Calu3 (cell line): ENCODE measurements at regions not wholly inside any gene's neighbourhood (a gene's known extent, or its start where the extent isn't known, plus 50 kb on each side); places are given as distances from the start of the nearest gene placed in this dataset.

Experiments
- BruUV-seq: library from RNA; stranded (reverse); fragments of 400-500 nt; replicated peaks from 2 replicates; lab custom pipeline; 2021; lab: Mats Ljungman, UMichigan
- CTCF ChIA-PET: fragments of 300-600 bp; sonication (Branson Sonifier 250); formaldehyde crosslinking; loops from one replicate; lab custom pipeline; 2022; ENCODE audit warnings: antibody characterized with exemption; lab: Charles Lee
- DNase-seq: peaks from one replicate; pipeline ENCODE4 v3.0.0; 2022
- H3K27ac Mint-ChIP-seq: one replicate; pipeline ENCODE4 v1.8.0; 2022; ENCODE audit warnings: mixed read lengths; ENCODE audit not compliant: unreplicated experiment
- H3K27me3 Mint-ChIP-seq: one replicate; pipeline ENCODE4 v1.8.0; 2022; ENCODE audit warnings: mixed read lengths; ENCODE audit not compliant: unreplicated experiment
- H3K36me3 Mint-ChIP-seq: one replicate; pipeline ENCODE4 v1.8.0; 2022; ENCODE audit warnings: mild to moderate bottlenecking, moderate library complexity, mixed read lengths; ENCODE audit not compliant: insufficient read depth, unreplicated experiment
- H3K4me1 Mint-ChIP-seq: one replicate; pipeline ENCODE4 v1.8.0; 2022; ENCODE audit warnings: mild to moderate bottlenecking, low read depth, mixed read lengths; ENCODE audit not compliant: unreplicated experiment
- H3K4me3 Mint-ChIP-seq: one replicate; pipeline ENCODE4 v1.8.0; 2022; ENCODE audit warnings: mild to moderate bottlenecking, low read depth, moderate library complexity, mixed read lengths; ENCODE audit not compliant: unreplicated experiment
- H3K9me3 Mint-ChIP-seq: one replicate; pipeline ENCODE4 v1.8.0; 2022; ENCODE audit warnings: low read depth, mixed read lengths; ENCODE audit not compliant: unreplicated experiment
- intact Hi-C: fragments of 100-400 bp; cut with micrococcal nuclease; formaldehyde crosslinking; loops from one replicate; pipeline ENCODE4 v1.10.0; 2022; ENCODE audit not compliant: unreplicated experiment
- TF ChIP-seq, protein P1 (sequence below): fragments of 200-600 bp; IDR thresholded peaks from one replicate; pipeline ENCODE4 v1.8.0; 2022; ENCODE audit warnings: antibody characterized with exemption; ENCODE audit not compliant: unreplicated experiment

DNA sequence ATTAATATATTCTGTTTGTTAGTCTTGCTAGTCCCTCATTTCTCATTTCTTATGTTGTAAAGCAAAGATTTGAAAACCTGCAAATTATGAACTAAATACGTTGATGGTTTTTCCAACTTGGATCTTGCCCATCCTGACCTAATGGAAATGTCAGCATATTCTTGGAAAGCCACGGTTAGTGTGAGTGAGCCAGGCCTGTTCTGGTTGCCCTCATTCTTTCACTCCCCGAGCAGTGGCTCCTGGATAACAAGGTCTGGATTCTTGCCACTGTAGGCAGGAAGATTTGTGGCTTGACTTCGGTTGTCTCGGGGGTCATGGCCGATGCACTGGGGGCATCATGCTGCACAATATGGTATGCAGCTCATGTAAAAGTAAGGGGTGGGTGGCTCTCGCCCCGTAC is 359.1 kb downstream of the MEIS1 start:
- H3K36me3 Mint-ChIP-seq, result no peaks in the 10 kb centered on the region
- TF ChIP-seq, protein P1, sequence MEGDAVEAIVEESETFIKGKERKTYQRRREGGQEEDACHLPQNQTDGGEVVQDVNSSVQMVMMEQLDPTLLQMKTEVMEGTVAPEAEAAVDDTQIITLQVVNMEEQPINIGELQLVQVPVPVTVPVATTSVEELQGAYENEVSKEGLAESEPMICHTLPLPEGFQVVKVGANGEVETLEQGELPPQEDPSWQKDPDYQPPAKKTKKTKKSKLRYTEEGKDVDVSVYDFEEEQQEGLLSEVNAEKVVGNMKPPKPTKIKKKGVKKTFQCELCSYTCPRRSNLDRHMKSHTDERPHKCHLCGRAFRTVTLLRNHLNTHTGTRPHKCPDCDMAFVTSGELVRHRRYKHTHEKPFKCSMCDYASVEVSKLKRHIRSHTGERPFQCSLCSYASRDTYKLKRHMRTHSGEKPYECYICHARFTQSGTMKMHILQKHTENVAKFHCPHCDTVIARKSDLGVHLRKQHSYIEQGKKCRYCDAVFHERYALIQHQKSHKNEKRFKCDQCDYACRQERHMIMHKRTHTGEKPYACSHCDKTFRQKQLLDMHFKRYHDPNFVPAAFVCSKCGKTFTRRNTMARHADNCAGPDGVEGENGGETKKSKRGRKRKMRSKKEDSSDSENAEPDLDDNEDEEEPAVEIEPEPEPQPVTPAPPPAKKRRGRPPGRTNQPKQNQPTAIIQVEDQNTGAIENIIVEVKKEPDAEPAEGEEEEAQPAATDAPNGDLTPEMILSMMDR, result no peak
- intact Hi-C loops, result no loop called here
- H3K9me3 Mint-ChIP-seq, result peaks cover 2% of the 10 kb centered on the region
- no peak overlapping the region for H3K27ac Mint-ChIP-seq
- CTCF ChIA-PET, result no interaction called here
- no peak overlapping the region for H3K4me3 Mint-ChIP-seq
- DNase-seq, result no peak
- H3K27me3 Mint-ChIP-seq, result no peaks in the 10 kb centered on the region
- H3K4me1 Mint-ChIP-seq, result no peaks in the 10 kb centered on the region
- no TSS peak for BruUV-seq

DNA sequence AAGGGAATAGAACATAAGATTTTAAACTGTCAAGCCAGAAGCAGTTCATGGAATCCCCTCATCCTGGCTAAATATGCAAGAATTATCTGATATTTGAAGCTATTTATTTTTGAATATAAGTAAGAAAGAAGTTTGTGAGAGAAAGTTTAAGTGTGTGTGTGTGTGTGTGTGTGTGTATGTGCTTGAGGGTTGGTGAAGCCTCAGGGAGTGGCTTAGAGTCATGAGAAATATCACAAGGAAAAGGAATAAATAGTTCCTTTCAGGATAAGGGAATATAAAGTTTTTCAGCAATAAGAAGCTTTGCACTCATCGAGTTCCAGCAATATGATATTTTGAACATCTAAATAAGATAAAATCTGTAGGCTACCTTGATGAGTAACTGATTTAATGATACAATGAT is 359.6 kb downstream of the MEIS1 start:
- no peaks in the 10 kb centered on the region for H3K27me3 Mint-ChIP-seq
- intact Hi-C loops, result no loop called here
- H3K4me3 Mint-ChIP-seq, result no peak overlapping the region
- no peaks in the 10 kb centered on the region for H3K36me3 Mint-ChIP-seq
- no TSS peak for BruUV-seq
- TF ChIP-seq, protein P1, result no peak
- no peaks in the 10 kb centered on the region for H3K4me1 Mint-ChIP-seq
- DNase-seq, result no peak
- CTCF ChIA-PET, result no interaction called here
- H3K9me3 Mint-ChIP-seq, result peaks cover 2% of the 10 kb centered on the region
- no peak overlapping the region for H3K27ac Mint-ChIP-seq

- no peaks in the 10 kb centered on the region for H3K4me1 Mint-ChIP-seq
- no peak overlapping the region for H3K27ac Mint-ChIP-seq
- DNase-seq, result no peak
- CTCF ChIA-PET, result no interaction called here
- H3K36me3 Mint-ChIP-seq, result no peaks in the 10 kb centered on the region
- H3K4me3 Mint-ChIP-seq, result no peak overlapping the region
- TF ChIP-seq, protein P1, result no peak
- no peaks in the 10 kb centered on the region for H3K27me3 Mint-ChIP-seq
- H3K9me3 Mint-ChIP-seq, result peaks cover 2% of the 10 kb centered on the region
- intact Hi-C loops, result no loop called here
- no TSS peak for BruUV-seq
Observed at GRCh38 chr2:66802877-66803276, 368.0 kb downstream of the MEIS1 start.

DNA sequence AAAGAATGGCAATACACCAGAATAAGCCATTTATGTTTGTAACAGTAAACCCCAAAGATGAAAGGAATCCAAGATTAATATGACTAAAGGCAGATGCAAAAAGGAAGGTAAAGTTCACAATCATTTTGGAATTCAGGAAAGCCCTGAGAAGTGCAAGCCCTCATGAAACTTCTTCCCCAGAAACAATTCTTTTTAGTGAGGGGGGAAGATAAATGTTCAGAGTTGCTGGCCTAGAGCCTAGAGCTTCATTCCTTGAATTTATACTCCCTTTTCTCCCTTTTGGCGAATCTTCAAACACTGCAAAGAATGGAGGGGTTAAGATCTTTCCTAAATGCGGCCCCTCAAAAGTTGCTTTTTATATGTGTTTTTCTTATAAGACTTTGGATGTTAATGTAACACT is 368.8 kb downstream of the MEIS1 start:
- no peak for DNase-seq
- Mint-ChIP-seq H3K9me3 (no peaks in the 10 kb centered on the region), H3K4me1 (no peaks in the 10 kb centered on the region), H3K27ac (no peak overlapping the region), H3K36me3 (no peaks in the 10 kb centered on the region), H3K4me3 (no peak overlapping the region), H3K27me3 (no peaks in the 10 kb centered on the region)
- intact Hi-C loops, result no loop called here
- TF ChIP-seq, protein P1, result no peak
- CTCF ChIA-PET, result no interaction called here
- BruUV-seq, result no TSS peak
